ENCODE measurements at regions not wholly inside any gene's neighbourhood (a gene's known extent, or its start where the extent isn't known, plus 50 kb on each side); places are given as distances from the start of the nearest gene placed in this dataset.

GRCh38 chr7:68964060-68964459, 634.2 kb upstream of the AUTS2 start:
- TF ChIP-seq, protein P1, sequence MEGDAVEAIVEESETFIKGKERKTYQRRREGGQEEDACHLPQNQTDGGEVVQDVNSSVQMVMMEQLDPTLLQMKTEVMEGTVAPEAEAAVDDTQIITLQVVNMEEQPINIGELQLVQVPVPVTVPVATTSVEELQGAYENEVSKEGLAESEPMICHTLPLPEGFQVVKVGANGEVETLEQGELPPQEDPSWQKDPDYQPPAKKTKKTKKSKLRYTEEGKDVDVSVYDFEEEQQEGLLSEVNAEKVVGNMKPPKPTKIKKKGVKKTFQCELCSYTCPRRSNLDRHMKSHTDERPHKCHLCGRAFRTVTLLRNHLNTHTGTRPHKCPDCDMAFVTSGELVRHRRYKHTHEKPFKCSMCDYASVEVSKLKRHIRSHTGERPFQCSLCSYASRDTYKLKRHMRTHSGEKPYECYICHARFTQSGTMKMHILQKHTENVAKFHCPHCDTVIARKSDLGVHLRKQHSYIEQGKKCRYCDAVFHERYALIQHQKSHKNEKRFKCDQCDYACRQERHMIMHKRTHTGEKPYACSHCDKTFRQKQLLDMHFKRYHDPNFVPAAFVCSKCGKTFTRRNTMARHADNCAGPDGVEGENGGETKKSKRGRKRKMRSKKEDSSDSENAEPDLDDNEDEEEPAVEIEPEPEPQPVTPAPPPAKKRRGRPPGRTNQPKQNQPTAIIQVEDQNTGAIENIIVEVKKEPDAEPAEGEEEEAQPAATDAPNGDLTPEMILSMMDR (IDR thresholded peaks at IDR 0.05), result no peak
- no peak for TF ChIP-seq EP300 (IDR thresholded peaks at IDR 0.05)
- TF ChIP-seq POLR2A (IDR thresholded peaks at IDR 0.05), result no peak

Measured in ovary (tissue), 3 donors.